Left ventricle myocardium inferior (tissue), 1 donor: ENCODE measurements at regions not wholly inside any gene's neighbourhood (a gene's known extent, or its start where the extent isn't known, plus 50 kb on each side); places are given as distances from the start of the nearest gene placed in this dataset.
"Not testable (repeated sequence)": the region's sequence is repeated elsewhere in the genome, so short reads cannot be mapped to it uniquely, and the experiment has no call there.

Experiments used
- DNase-seq: peaks from one replicate; pipeline ENCODE4 v3.0.0-alpha.2; 2020
- H3K27ac ChIP-seq: fragments of 200-600 bp; replicated peaks from 2 replicates; pipeline ENCODE4 v1.8.0; 2021
- H3K27me3 ChIP-seq: fragments of 200-600 bp; 2 replicates; pipeline ENCODE4 v1.8.0; 2021; ENCODE audit warnings: low read depth
- H3K36me3 ChIP-seq: fragments of 200-600 bp; 2 replicates; pipeline ENCODE4 v1.8.0; 2021
- H3K4me1 ChIP-seq: fragments of 200-600 bp; 2 replicates; pipeline ENCODE4 v1.8.0; 2021
- H3K4me3 ChIP-seq: fragments of 200-600 bp; 2 replicates; pipeline ENCODE4 v1.8.0; 2021; ENCODE audit warnings: mild to moderate bottlenecking, moderate library complexity
- H3K9me3 ChIP-seq: fragments of 200-600 bp; replicated peaks from 2 replicates; pipeline ENCODE4 v1.8.0; 2021
- intact Hi-C: fragments of 100-400 bp; cut with micrococcal nuclease; formaldehyde crosslinking; loops from one replicate; pipeline ENCODE4 v1.11.0; 2022
- donor health status: DM: no; HTN: yes; CAD: no; lungs with severe emphysema.

GRCh38 chr7:150090776-150091175, 217.0 kb downstream of the ATP6V0E2 start:
- H3K27ac ChIP-seq, H3K4me1 ChIP-seq, intact Hi-C loops, H3K27me3 ChIP-seq, DNase-seq, H3K9me3 ChIP-seq, H3K4me3 ChIP-seq, H3K36me3 ChIP-seq: not testable (repeated sequence)

- H3K9me3 ChIP-seq, H3K4me1 ChIP-seq, intact Hi-C loops, DNase-seq, H3K27me3 ChIP-seq, H3K4me3 ChIP-seq, H3K36me3 ChIP-seq, H3K27ac ChIP-seq: not testable (repeated sequence)
Observed at GRCh38 chr7:150093897-150094296, 220.1 kb downstream of the ATP6V0E2 start.

DNA sequence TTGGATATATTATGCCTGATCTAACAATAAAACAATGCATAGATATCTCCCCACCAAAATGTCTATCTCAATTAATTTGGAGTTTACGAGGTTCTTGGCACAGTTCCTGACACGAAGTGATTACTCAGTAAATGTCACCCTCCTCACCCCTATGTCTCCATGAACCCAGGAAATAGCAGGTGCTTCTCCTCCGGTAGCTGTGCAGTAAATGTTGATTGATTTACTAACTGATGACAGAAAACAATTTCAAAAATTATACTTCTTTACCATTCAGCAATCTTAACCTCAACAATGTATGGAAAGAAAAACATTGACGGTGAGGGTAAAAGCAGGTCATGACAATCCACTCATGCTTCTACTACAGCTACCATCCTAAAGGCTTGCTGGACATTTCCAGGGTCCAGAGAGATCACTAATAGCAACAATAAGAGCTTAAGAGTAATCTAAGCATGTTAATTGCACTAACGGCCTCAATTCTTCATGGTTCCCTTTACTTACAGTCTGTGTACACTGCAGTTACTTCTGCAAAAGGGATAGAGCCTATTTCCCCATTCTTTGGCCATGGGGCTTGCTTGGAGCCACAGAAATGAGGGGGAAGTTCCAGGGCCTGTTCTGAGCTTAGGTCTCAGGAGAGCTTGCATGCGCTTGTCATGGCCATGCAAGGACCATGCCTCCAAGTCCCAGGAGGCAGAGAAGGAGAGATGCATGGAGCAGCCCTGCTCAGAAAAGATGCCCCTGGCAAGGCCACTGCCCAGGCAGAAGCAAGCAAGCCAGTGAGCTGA, 222.6 kb downstream of the ATP6V0E2 start:
- H3K4me3 ChIP-seq, intact Hi-C loops, H3K36me3 ChIP-seq, DNase-seq, H3K9me3 ChIP-seq, H3K27ac ChIP-seq, H3K4me1 ChIP-seq, H3K27me3 ChIP-seq: not testable (repeated sequence)

DNA sequence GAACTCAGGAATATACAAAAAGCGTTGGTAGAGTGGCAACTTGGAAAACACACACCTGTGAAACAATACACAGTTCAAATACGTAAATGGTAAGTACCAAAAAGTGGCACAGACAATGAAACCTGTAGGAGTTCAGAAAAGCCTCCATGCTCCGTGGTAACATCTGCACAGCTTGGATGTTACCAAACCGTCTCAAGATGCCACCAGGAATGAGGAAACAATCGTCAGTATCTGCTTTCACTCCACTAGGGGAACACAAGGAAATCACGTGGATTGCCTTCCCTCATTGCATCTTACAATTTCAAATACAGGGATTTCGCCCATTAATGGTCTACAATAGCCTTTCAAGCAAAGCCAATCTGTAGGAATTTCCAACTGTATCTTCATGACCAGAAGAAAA, 224.6 kb upstream of the LRRC61 start:
- DNase-seq, H3K27me3 ChIP-seq, H3K4me3 ChIP-seq, H3K9me3 ChIP-seq, intact Hi-C loops, H3K4me1 ChIP-seq, H3K36me3 ChIP-seq, H3K27ac ChIP-seq: not testable (repeated sequence)

GRCh38 chr7:150101282-150101681, 221.9 kb upstream of the LRRC61 start:
- H3K4me1 ChIP-seq, H3K27me3 ChIP-seq, H3K9me3 ChIP-seq, H3K4me3 ChIP-seq, H3K27ac ChIP-seq, intact Hi-C loops, DNase-seq, H3K36me3 ChIP-seq: not testable (repeated sequence)

- H3K27me3 ChIP-seq, H3K27ac ChIP-seq, H3K36me3 ChIP-seq, intact Hi-C loops, H3K4me1 ChIP-seq, H3K4me3 ChIP-seq, DNase-seq, H3K9me3 ChIP-seq: not testable (repeated sequence)
Observed at GRCh38 chr7:150107283-150107682, 215.9 kb upstream of the LRRC61 start.

DNA sequence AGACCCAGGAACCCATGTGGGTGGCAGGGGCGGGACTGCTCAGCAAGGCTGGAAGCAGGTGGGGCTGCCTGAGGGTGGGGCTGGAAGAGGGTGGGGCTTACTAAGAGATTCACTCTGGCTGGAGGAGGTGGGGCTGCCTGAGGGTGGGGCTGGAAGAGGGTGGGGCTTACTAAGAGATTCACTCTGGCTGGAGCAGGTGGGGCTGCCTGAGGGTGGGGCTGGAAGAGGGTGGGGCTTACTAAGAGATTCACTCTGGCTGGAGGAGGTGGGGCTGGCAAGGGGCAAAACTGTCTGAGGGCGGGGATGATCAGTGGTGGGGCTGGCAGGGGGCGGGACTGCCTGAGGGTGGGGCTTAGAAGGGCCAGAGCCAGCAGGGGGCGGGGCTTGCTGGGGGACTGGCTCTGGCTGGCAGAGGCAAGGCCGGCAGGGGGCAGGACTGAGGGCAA, 212.8 kb upstream of the LRRC61 start:
- H3K27ac ChIP-seq, H3K36me3 ChIP-seq, H3K9me3 ChIP-seq, H3K4me3 ChIP-seq, intact Hi-C loops, H3K4me1 ChIP-seq, DNase-seq: not testable (repeated sequence)
- peaks cover 37% of the 10 kb centered on the region for H3K27me3 ChIP-seq

DNA sequence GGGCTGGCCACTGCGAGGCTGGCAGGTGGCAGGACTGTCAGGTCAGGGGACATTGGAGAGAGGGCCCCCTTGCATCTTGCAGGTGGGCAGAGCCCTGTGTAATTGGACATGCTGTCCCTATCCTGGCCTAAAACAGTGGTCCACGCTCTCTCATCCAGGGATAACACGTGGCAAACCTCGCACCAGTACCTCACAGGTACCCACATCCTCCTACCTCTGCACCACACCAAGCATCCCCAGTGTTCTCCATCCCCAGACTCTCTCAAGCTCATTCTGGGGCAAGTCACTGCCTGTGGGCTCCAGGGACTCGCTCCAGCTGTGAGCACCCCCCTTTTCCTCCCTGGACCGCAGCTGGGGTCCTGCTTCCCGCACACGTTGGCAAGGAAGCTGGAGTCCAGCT, 212.3 kb upstream of the LRRC61 start:
- intact Hi-C loops, H3K4me1 ChIP-seq, H3K9me3 ChIP-seq, DNase-seq, H3K27ac ChIP-seq, H3K4me3 ChIP-seq, H3K36me3 ChIP-seq: not testable (repeated sequence)
- peaks cover 42% of the 10 kb centered on the region for H3K27me3 ChIP-seq

DNA sequence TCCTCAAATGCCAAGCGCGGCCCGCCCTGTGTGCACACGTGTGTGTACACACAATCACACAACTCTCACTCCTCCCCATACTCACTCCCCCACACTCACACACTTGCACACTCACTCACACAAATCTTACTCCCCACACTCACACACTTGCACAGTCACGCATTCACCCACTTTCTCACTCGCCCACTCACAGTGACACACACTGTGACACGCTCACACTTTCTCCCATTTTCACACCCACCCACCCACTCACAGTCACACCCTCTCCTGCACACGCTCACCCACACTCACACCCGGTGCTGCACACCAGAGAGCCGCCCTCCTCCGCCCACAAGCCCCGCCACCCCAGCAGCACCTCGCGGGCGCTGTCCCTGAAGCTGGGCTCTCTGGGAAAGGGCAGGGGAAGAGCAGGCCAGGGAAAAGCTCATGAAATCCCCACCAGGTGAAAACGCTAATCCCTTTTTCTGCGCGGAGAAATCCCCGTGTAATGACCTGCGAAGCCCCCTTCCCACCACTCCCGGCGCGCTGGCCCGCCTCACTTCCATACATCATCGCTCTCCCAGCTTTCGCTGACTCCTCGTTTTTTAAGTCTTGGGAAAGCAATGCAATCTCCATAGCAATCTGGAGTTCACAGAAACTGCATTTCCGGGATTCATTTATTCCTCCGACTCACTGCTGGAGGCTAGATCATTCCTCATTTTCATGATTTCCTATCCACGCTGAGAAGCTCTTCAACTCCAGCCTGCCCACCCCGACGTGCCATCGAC, 211.6 kb upstream of the LRRC61 start:
- H3K27me3 ChIP-seq: peaks cover 49% of the 10 kb centered on the region
- H3K9me3 ChIP-seq, H3K4me3 ChIP-seq, DNase-seq, H3K27ac ChIP-seq, intact Hi-C loops, H3K36me3 ChIP-seq, H3K4me1 ChIP-seq: not testable (repeated sequence)

DNA sequence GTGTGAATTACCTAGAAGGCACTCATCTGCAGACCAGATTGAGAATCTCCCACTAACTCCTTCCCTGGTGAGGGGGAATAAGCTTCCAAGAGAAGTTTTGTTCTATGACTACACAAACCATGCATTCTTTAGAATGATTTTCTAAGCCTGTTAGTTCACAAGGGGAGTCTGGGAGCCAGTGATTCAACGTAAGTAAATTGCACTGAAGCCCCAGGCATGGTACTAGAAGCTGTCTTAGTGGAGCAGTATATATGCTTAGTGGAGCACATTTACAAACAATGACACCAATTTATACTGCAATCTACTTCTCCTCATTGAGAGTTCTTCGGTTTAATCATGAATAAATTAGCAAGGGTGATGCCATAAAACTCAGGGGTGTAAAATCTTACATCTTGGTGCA, 209.9 kb upstream of the LRRC61 start:
- H3K27ac ChIP-seq, H3K4me1 ChIP-seq, H3K9me3 ChIP-seq, intact Hi-C loops, H3K36me3 ChIP-seq, H3K4me3 ChIP-seq, DNase-seq: not testable (repeated sequence)
- peaks cover 62% of the 10 kb centered on the region for H3K27me3 ChIP-seq

GRCh38 chr7:150114591-150114990, 208.6 kb upstream of the LRRC61 start:
- H3K36me3 ChIP-seq, intact Hi-C loops: not testable (repeated sequence)

DNA sequence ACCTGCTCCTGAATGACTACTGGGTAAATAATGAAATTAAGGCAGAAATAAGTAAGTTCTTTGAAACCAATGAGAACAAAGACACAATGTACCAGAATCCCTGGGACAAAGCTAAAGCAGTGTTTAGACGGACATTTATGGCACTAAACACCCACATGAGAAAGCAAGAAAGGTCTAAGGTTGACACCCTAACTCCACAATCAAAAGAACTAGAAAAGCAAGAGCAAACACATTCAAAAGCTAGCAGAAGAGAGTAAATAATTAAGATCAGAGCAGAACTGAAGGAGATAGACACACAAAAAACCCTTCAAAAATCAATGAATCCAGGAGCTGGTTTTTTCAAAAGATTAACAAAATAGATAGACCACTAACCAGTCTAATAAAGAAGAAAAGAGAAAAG, 203.2 kb upstream of the LRRC61 start:
- H3K36me3 ChIP-seq, H3K27ac ChIP-seq, H3K9me3 ChIP-seq, DNase-seq, H3K4me3 ChIP-seq, intact Hi-C loops, H3K4me1 ChIP-seq: not testable (repeated sequence)
- H3K27me3 ChIP-seq: peaks cover 33% of the 10 kb centered on the region

More at GRCh38 chr7:150114591-150114990, 208.6 kb upstream of the LRRC61 start:
- H3K27me3 ChIP-seq: peaks cover 62% of the 10 kb centered on the region
- not testable (repeated sequence) for H3K4me1 ChIP-seq, H3K9me3 ChIP-seq, H3K4me3 ChIP-seq, H3K27ac ChIP-seq, DNase-seq

- intact Hi-C loops, H3K4me3 ChIP-seq, H3K27me3 ChIP-seq, H3K36me3 ChIP-seq, H3K9me3 ChIP-seq, DNase-seq, H3K4me1 ChIP-seq, H3K27ac ChIP-seq: not testable (repeated sequence)
Observed at GRCh38 chr7:150125831-150126230, 197.3 kb upstream of the LRRC61 start.

DNA sequence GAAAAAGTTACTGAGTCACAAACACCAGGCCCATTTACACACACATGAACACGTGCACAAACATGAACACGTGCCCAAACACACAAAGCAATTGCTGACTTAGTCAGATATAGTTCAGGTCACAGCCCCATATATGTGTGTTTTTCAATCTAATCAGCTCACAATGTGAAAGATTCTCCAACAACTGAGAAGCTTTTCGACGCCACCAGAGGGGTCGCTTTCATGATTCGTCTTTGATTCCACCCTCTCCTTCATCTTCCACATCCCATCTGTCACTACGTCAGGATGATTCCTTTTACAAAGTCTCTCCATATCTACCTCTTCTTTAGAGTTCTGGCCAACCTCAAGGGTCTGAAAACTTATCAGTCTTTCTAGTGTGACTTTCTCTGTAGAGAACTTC, 188.7 kb upstream of the LRRC61 start:
- intact Hi-C loops, H3K4me3 ChIP-seq, H3K9me3 ChIP-seq, H3K36me3 ChIP-seq, DNase-seq, H3K4me1 ChIP-seq, H3K27ac ChIP-seq: not testable (repeated sequence)
- H3K27me3 ChIP-seq: peaks cover 20% of the 10 kb centered on the region
